Retinal pigment epithelial cell (primary cell): ENCODE measurements at regions not wholly inside any gene's neighbourhood (a gene's known extent, or its start where the extent isn't known, plus 50 kb on each side); places are given as distances from the start of the nearest gene placed in this dataset.
"Not testable (repeated sequence)": the region's sequence is repeated elsewhere in the genome, so short reads cannot be mapped to it uniquely, and the experiment has no call there.

Experiments used
- DNase-seq: peaks from one replicate; pipeline ENCODE4 v3.0.0-alpha.2; 2010; ENCODE audit warnings: low read depth
- H3K4me3 ChIP-seq: 2 replicates; pipeline ENCODE4 v1.5.1; 2011; ENCODE audit warnings: mild to moderate bottlenecking, low read length, control low read depth, moderate library complexity
- CTCF ChIP-seq: conservative IDR thresholded peaks from 2 replicates; pipeline ENCODE4 v1.5.1; 2011; ENCODE audit warnings: low read depth, low read length, control low read depth, inconsistent platforms

DNA sequence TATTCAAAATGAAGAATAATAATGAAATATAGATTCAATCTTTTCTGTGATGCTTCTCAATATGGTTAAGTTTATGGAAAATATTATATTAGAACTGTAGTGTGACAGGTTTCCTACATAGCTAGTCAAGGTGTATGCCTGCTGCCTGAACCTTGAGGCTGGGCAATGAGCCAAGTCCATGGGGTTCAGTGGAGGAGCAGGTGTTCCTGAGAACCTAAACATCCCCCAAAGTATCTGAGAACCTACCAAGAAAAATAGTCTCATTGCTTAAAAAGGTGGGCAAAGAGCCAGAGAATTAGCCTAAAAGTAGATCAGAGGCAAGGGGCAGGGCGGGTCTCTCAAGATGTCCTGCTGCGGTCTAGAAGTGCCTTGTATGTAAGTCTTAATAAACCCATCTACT is 185.9 kb upstream of the SPHKAP start:
- no peak for TF ChIP-seq CTCF
- DNase-seq = no peak

GRCh38 chr2:228359473-228359872 is 178.0 kb upstream of the SPHKAP start:
- TF ChIP-seq CTCF = no peak
- no peak overlapping the region for H3K4me3 ChIP-seq
- no peak for DNase-seq

More for the DNA sequence above, 185.9 kb upstream of the SPHKAP start:
- no peak overlapping the region for H3K4me3 ChIP-seq

- H3K4me3 ChIP-seq = no peak overlapping the region
- no peak for TF ChIP-seq CTCF
- DNase-seq = no peak
These were observed 174.4 kb upstream of the SPHKAP start for GRCh38 chr2:228355897-228356296.

DNA sequence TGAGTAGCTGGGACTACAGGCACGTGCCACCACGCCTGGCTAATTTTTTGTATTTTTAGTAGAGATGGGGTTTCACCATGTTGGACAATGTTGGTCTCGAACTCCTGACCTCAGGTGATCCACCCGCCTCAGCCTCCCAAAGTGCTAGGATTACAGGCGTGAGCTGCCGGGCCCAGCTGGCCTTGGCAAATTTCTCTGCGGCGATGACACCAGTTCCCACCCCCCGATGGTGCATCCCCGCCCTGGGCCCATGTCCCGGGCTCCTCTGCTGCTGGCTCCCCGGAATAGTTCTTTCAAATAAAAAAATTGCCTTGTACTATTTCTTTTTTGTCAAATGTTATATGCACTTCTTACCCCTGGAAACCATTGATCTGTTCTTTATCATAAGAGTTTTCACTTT is 171.5 kb upstream of the SPHKAP start:
- not testable (repeated sequence) for DNase-seq, H3K4me3 ChIP-seq

GRCh38 chr2:228352048-228352447 is 170.6 kb upstream of the SPHKAP start:
- H3K4me3 ChIP-seq = no peak overlapping the region
- no peak for TF ChIP-seq CTCF
- no peak for DNase-seq

GRCh38 chr2:228348516-228349064 is 167.1 kb upstream of the SPHKAP start:
- no peak for DNase-seq
- TF ChIP-seq CTCF = no peak
- no peak overlapping the region for H3K4me3 ChIP-seq

- no peak overlapping the region for H3K4me3 ChIP-seq
- TF ChIP-seq CTCF = no peak
- DNase-seq = peak; percentile 11
These were observed 163.0 kb upstream of the SPHKAP start for GRCh38 chr2:228344531-228344930.

- TF ChIP-seq CTCF = no peak
- no peak for DNase-seq
- no peak overlapping the region for H3K4me3 ChIP-seq
These were observed 158.0 kb upstream of the SPHKAP start for GRCh38 chr2:228339525-228339924.
